Retinal pigment epithelial cell (primary cell): ENCODE measurements at regions not wholly inside any gene's neighbourhood (a gene's known extent, or its start where the extent isn't known, plus 50 kb on each side); places are given as distances from the start of the nearest gene placed in this dataset.

Experiments
- DNase-seq: peaks from one replicate; pipeline ENCODE4 v3.0.0-alpha.2; 2010; ENCODE audit warnings: low read depth
- H3K4me3 ChIP-seq: 2 replicates; pipeline ENCODE4 v1.5.1; 2011; ENCODE audit warnings: mild to moderate bottlenecking, low read length, control low read depth, moderate library complexity
- TF ChIP-seq, protein P1 (sequence below): conservative IDR thresholded peaks from 2 replicates; pipeline ENCODE4 v1.5.1; 2011; ENCODE audit warnings: low read depth, low read length, control low read depth, inconsistent platforms

DNA sequence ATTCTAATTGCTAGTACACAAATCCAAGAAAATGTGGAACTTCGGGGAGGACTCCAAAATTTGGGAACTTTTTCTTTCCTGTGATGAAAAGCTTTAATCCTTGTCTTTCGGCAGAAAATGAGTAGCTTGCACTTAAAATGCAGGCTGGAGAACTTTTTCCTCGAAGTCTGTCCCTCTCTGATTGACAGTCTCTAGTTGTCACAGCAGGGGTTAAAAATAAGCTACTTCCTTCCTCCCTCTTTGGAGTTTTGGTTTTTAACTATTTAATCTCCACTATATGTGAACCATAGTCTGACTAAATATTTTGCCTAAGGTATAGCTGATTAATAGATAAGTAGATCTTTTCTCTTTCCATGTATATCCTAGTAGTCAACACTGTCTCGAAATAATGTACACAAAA lies 66.8 kb upstream of the MBOAT1 start:
- no peak for DNase-seq

DNA sequence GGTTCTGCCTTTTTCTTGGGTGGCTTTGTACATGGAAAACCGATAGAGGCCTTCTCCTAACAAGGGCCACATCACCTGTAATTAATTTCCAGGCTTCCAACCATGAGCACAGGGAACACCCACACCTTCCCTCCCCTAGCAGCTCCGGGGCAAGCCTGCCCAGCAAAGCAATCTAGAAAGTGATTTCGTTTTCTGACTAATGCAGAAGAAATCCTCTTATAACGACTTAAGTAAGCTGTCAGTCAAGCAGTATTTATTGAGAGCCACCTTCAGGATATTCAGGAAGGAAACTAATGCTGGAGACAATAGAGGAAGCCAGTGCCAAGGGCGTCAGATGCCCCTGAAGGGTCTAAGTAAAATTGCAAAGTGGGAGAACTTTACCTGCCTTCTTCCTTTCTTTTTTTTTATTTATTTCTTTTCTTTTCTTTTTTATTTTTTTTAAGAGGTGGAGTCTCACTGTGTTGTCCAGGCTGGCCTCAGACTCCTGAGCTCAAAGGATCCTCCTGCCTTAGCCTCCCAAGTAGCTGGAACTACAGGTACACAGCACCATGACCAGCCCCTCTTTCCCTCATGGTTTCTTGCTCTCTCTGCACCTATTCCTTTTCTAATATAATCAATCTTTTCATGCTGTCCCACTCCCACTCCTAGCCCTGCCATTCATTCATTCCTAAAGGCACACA lies 67.5 kb upstream of the MBOAT1 start:
- TF ChIP-seq, protein P1, sequence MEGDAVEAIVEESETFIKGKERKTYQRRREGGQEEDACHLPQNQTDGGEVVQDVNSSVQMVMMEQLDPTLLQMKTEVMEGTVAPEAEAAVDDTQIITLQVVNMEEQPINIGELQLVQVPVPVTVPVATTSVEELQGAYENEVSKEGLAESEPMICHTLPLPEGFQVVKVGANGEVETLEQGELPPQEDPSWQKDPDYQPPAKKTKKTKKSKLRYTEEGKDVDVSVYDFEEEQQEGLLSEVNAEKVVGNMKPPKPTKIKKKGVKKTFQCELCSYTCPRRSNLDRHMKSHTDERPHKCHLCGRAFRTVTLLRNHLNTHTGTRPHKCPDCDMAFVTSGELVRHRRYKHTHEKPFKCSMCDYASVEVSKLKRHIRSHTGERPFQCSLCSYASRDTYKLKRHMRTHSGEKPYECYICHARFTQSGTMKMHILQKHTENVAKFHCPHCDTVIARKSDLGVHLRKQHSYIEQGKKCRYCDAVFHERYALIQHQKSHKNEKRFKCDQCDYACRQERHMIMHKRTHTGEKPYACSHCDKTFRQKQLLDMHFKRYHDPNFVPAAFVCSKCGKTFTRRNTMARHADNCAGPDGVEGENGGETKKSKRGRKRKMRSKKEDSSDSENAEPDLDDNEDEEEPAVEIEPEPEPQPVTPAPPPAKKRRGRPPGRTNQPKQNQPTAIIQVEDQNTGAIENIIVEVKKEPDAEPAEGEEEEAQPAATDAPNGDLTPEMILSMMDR, result no peak
- H3K4me3 ChIP-seq, result no peak overlapping the region
- DNase-seq, result peak; percentile 46

More for the DNA sequence above, 66.8 kb upstream of the MBOAT1 start:
- TF ChIP-seq, protein P1, result no peak
- no peak overlapping the region for H3K4me3 ChIP-seq

DNA sequence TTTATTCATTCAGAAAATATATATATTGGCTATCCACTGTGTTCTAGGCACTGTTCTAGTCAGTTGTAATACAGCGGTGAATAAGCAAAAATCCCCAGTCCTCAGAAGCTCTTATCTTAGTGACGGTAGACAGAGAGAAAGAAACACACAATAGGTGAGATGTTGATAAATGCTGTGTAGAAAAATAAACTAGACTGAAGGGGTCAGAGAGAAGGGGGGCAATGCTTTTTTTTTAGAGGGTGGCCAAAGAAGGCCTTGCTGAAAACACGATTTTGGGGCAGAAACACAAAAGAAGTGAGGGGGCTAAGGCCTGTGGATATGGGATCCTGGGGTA lies 68.0 kb upstream of the MBOAT1 start:
- TF ChIP-seq, protein P1, result no peak
- H3K4me3 ChIP-seq, result no peak overlapping the region
- DNase-seq, result no peak

DNA sequence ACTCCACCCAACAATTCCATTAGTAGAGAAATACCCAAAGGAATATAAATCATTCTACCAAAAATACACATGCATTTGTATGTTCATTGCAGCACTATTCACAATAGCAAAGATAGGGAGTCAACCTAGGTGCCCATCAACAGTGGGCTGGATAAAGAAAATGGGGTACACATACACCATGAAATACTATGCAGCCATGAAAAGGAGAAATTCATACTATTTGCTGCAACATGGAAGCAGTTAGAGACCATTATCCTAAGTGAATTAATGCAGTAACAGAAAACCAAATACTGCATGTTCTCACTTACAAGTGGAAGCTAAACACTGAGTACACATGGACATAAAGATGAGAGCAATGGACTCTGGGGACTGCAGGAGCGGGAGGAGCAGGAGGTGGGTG lies 72.4 kb upstream of the MBOAT1 start:
- DNase-seq, result no peak
- TF ChIP-seq, protein P1, result no peak
- H3K4me3 ChIP-seq, result no peak overlapping the region

DNA sequence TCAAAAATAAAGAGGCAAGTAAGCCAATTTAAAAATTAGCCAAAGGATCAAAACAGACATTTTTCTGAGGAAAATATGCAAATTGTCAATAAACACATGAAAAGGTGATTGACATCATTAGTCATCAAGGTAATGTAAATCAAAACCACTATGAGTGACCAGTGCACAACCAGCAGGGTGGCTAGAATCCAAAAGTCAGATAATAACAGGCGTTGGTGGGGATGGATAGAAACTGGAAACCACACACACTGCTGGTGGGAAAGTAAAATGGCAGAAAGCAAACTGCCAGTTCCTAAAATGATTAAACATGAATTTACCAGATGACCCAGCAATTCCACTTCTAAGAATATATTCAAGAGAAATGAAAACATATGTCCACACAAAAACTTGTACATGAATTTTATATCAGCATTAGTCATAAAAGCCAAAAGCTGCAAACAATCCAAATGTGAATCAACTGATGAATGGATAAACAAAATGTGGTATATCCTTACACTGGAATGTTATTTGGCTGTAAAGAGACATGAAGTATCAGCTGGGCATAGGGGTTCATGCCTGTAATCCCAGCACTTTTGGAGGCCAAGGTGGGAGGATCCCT lies 74.8 kb upstream of the MBOAT1 start:
- TF ChIP-seq, protein P1, result no peak
- no peak for DNase-seq
- no peak overlapping the region for H3K4me3 ChIP-seq

DNA sequence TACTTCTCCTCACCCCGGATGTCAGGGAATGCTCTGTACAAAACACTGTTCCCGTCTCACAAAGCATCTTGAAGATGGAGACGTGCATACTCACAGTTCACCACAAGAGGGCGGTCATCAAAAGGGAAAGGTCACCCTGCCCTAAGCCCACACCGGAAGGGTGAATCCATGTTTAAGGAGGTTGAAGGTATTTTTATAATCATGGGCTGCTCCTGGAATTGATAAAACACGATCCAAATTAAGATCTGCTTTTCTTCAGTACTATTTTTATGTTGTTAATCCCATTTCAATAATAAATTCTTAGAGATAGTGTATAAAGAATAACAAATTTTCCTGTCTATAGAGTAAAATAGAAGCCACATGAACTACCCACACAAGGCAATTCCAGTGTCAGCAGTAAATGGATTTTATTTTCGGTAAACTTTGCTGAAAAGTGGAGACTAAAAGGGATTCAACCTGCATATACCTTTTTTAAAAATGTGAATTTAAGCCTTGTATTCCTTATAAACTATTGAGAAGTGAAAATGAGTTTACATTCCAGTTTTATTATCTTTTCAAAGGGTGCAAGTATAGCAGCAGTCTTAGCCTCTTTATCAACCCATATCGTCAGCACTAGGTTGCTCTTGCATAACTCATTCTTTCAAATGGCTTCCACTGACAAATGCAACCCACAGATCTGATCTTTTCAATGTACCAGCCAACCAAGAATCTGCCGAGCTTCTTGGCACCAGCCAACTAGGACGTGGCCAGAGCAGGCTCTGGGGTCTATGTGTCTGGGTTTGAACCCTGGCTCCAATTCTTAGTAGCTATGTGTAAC lies 79.7 kb upstream of the MBOAT1 start:
- TF ChIP-seq, protein P1, result peak; percentile 91
- H3K4me3 ChIP-seq, result no peak overlapping the region
- DNase-seq, result peak; percentile 34
